Activated T-cell treated with anti-CD3 and anti-CD28 coated beads, Interleukin-2, amount 50 U/mL, for 4 hours (primary cell): ENCODE measurements at regions not wholly inside any gene's neighbourhood (a gene's known extent, or its start where the extent isn't known, plus 50 kb on each side); places are given as distances from the start of the nearest gene placed in this dataset.

Experiments used
- ATAC-seq, 2 donors: fragments of 200-7000 bp; cut with Tn5 transposase; one replicate each; pipeline ENCODE4 v1.10.0; 2021
- DNase-seq: peaks from one replicate; pipeline ENCODE4 v3.0.0-alpha.2; 2020
- H3K27me3 Mint-ChIP-seq: one replicate; pipeline ENCODE4 v1.8.0; 2021; ENCODE audit warnings: low read depth, mixed read lengths
- H3K36me3 Mint-ChIP-seq: one replicate; pipeline ENCODE4 v1.8.0; 2022; ENCODE audit warnings: mixed read lengths; ENCODE audit not compliant: insufficient read depth
- H3K4me1 Mint-ChIP-seq: one replicate; pipeline ENCODE4 v1.8.0; 2021; ENCODE audit warnings: low read depth, mixed read lengths
- H3K4me3 Mint-ChIP-seq: one replicate; pipeline ENCODE4 v1.8.0; 2021; ENCODE audit warnings: mild to moderate bottlenecking, moderate library complexity, mixed read lengths
- H3K9me3 Mint-ChIP-seq: one replicate; pipeline ENCODE4 v1.8.0; 2021; ENCODE audit warnings: mixed read lengths

- Mint-ChIP-seq H3K4me3 (no peak overlapping the region), H3K27me3 (peaks cover 41% of the 10 kb centered on the region), H3K4me1 (no peaks in the 10 kb centered on the region), H3K36me3 (no peaks in the 10 kb centered on the region), H3K9me3 (peaks cover 3% of the 10 kb centered on the region)
- DNase-seq (no peak), ATAC-seq (no peak)
These were observed 170.8 kb upstream of the SOX1 start for GRCh38 chr13:111895896-111896821.

GRCh38 chr13:111897178-111897845 is 169.6 kb upstream of the SOX1 start:
- ATAC-seq: no peak
- DNase-seq: no peak
- Mint-ChIP-seq H3K9me3 (peaks cover 3% of the 10 kb centered on the region), H3K27me3 (peaks cover 34% of the 10 kb centered on the region), H3K4me3 (no peak overlapping the region), H3K36me3 (no peaks in the 10 kb centered on the region), H3K4me1 (no peaks in the 10 kb centered on the region)

GRCh38 chr13:111897846-111898215 is 169.1 kb upstream of the SOX1 start:
- Mint-ChIP-seq H3K4me1 (no peaks in the 10 kb centered on the region), H3K27me3 (peaks cover 29% of the 10 kb centered on the region), H3K9me3 (peaks cover 3% of the 10 kb centered on the region), H3K36me3 (no peaks in the 10 kb centered on the region), H3K4me3 (no peak overlapping the region)
- ATAC-seq (no peak), DNase-seq (no peak)

GRCh38 chr13:111898956-111899713 is 167.8 kb upstream of the SOX1 start:
- Mint-ChIP-seq H3K36me3 (no peaks in the 10 kb centered on the region), H3K4me1 (no peaks in the 10 kb centered on the region), H3K9me3 (peaks cover 3% of the 10 kb centered on the region), H3K4me3 (no peak overlapping the region), H3K27me3 (peaks cover 15% of the 10 kb centered on the region)
- ATAC-seq (no peak), DNase-seq (no peak)

- no peaks in the 10 kb centered on the region for H3K4me1 Mint-ChIP-seq
- H3K36me3 Mint-ChIP-seq: no peaks in the 10 kb centered on the region
- no peak overlapping the region for H3K4me3 Mint-ChIP-seq
- DNase-seq: no peak
- peaks cover 8% of the 10 kb centered on the region for H3K27me3 Mint-ChIP-seq
- H3K9me3 Mint-ChIP-seq: peaks cover 3% of the 10 kb centered on the region
- ATAC-seq: no peak
These were observed 167.1 kb upstream of the SOX1 start for GRCh38 chr13:111899714-111900389.

GRCh38 chr13:111900390-111901131 is 166.4 kb upstream of the SOX1 start:
- Mint-ChIP-seq H3K4me3 (no peak overlapping the region), H3K27me3 (peaks cover 6% of the 10 kb centered on the region), H3K9me3 (peaks cover 3% of the 10 kb centered on the region), H3K36me3 (no peaks in the 10 kb centered on the region), H3K4me1 (no peaks in the 10 kb centered on the region)
- no peak for ATAC-seq
- no peak for DNase-seq

GRCh38 chr13:111901267-111901915 is 165.6 kb upstream of the SOX1 start:
- no peak for ATAC-seq
- DNase-seq: no peak
- H3K4me1 Mint-ChIP-seq: no peaks in the 10 kb centered on the region
- no peak overlapping the region for H3K4me3 Mint-ChIP-seq
- peaks cover 6% of the 10 kb centered on the region for H3K27me3 Mint-ChIP-seq
- no peaks in the 10 kb centered on the region for H3K9me3 Mint-ChIP-seq
- H3K36me3 Mint-ChIP-seq: no peaks in the 10 kb centered on the region

GRCh38 chr13:111902726-111903125 is 164.2 kb upstream of the SOX1 start:
- no peak for ATAC-seq
- H3K9me3 Mint-ChIP-seq: no peaks in the 10 kb centered on the region
- no peaks in the 10 kb centered on the region for H3K4me1 Mint-ChIP-seq
- H3K4me3 Mint-ChIP-seq: no peak overlapping the region
- no peak for DNase-seq
- H3K27me3 Mint-ChIP-seq: peaks cover under 1% of the 10 kb centered on the region
- no peaks in the 10 kb centered on the region for H3K36me3 Mint-ChIP-seq

GRCh38 chr13:111903143-111903542 is 163.8 kb upstream of the SOX1 start:
- H3K36me3 Mint-ChIP-seq: no peaks in the 10 kb centered on the region

GRCh38 chr13:111904166-111904565 is 162.8 kb upstream of the SOX1 start:
- no peak for ATAC-seq

More at GRCh38 chr13:111903143-111903542, 163.8 kb upstream of the SOX1 start:
- Mint-ChIP-seq H3K4me1 (no peaks in the 10 kb centered on the region), H3K9me3 (no peaks in the 10 kb centered on the region), H3K27me3 (no peaks in the 10 kb centered on the region), H3K4me3 (no peak overlapping the region)
- no peak for DNase-seq
- ATAC-seq: no peak

GRCh38 chr13:111904701-111905608 is 162.0 kb upstream of the SOX1 start:
- H3K36me3 Mint-ChIP-seq: no peaks in the 10 kb centered on the region
- ATAC-seq (no peak), DNase-seq (no peak)
- H3K9me3 Mint-ChIP-seq: no peaks in the 10 kb centered on the region
- no peaks in the 10 kb centered on the region for H3K4me1 Mint-ChIP-seq
- no peaks in the 10 kb centered on the region for H3K27me3 Mint-ChIP-seq
- H3K4me3 Mint-ChIP-seq: no peak overlapping the region

More at GRCh38 chr13:111904166-111904565, 162.8 kb upstream of the SOX1 start:
- Mint-ChIP-seq H3K4me3 (no peak overlapping the region), H3K36me3 (no peaks in the 10 kb centered on the region), H3K9me3 (no peaks in the 10 kb centered on the region), H3K4me1 (no peaks in the 10 kb centered on the region), H3K27me3 (no peaks in the 10 kb centered on the region)
- no peak for DNase-seq

- H3K4me3 Mint-ChIP-seq: no peak overlapping the region
- no peak for ATAC-seq
- H3K36me3 Mint-ChIP-seq: no peaks in the 10 kb centered on the region
- H3K4me1 Mint-ChIP-seq: no peaks in the 10 kb centered on the region
- no peaks in the 10 kb centered on the region for H3K27me3 Mint-ChIP-seq
- H3K9me3 Mint-ChIP-seq: no peaks in the 10 kb centered on the region
- DNase-seq: no peak
These were observed 161.4 kb upstream of the SOX1 start for GRCh38 chr13:111905609-111905945.
